Inferior parietal cortex (tissue), 1 donor: ENCODE measurements at regions not wholly inside any gene's neighbourhood (a gene's known extent, or its start where the extent isn't known, plus 50 kb on each side); places are given as distances from the start of the nearest gene placed in this dataset.

ENCODE experiments used
- DNase-seq: peaks from one replicate; pipeline ENCODE4 v3.0.0-alpha.2; 2016; ENCODE audit errors: extremely low spot score

GRCh38 chr12:41891226-41891625 lies 253.4 kb downstream of the GXYLT1 start:
- DNase-seq, result no peak

GRCh38 chr12:41888285-41888684 lies 256.4 kb downstream of the GXYLT1 start:
- no peak for DNase-seq

- no peak for DNase-seq
Measured at GRCh38 chr12:41881891-41882805, 262.5 kb downstream of the GXYLT1 start.

GRCh38 chr12:41869432-41869831 lies 275.2 kb downstream of the GXYLT1 start:
- no peak for DNase-seq

GRCh38 chr12:41866878-41867430 lies 277.7 kb downstream of the GXYLT1 start:
- no peak for DNase-seq

- no peak for DNase-seq
Measured at GRCh38 chr12:41856228-41856627, 288.4 kb downstream of the GXYLT1 start.

- DNase-seq, result no peak
Measured at GRCh38 chr12:41850046-41850445, 294.6 kb downstream of the GXYLT1 start.

GRCh38 chr12:41846718-41847117 lies 298.0 kb downstream of the GXYLT1 start:
- DNase-seq, result no peak

- DNase-seq, result no peak
Measured at GRCh38 chr12:41836416-41836815, 308.3 kb downstream of the GXYLT1 start.

- DNase-seq, result no peak
Measured at GRCh38 chr12:41835556-41835955, 309.1 kb downstream of the GXYLT1 start.

- DNase-seq, result no peak
Measured at GRCh38 chr12:41819948-41820347, 324.7 kb downstream of the GXYLT1 start.

- DNase-seq, result no peak
Measured at GRCh38 chr12:41804026-41804425, 340.6 kb downstream of the GXYLT1 start.

- DNase-seq, result no peak
Measured at GRCh38 chr12:41802803-41803202, 341.9 kb downstream of the GXYLT1 start.

GRCh38 chr12:41801261-41801660 lies 343.4 kb downstream of the GXYLT1 start:
- DNase-seq, result no peak

- no peak for DNase-seq
Measured at GRCh38 chr12:41799671-41800070, 345.0 kb downstream of the GXYLT1 start.

GRCh38 chr12:41795910-41796309 lies 348.8 kb downstream of the GXYLT1 start:
- DNase-seq, result no peak

- DNase-seq, result peak; percentile 10
Measured at GRCh38 chr12:41795051-41795600, 349.5 kb downstream of the GXYLT1 start.

GRCh38 chr12:41794336-41794735 lies 350.3 kb downstream of the GXYLT1 start:
- no peak for DNase-seq

- no peak for DNase-seq
Measured at GRCh38 chr12:41784957-41785356, 359.7 kb downstream of the GXYLT1 start.

- DNase-seq, result no peak
Measured at GRCh38 chr12:41778934-41779333, 365.7 kb downstream of the GXYLT1 start.

GRCh38 chr12:41777064-41777790 lies 367.4 kb downstream of the GXYLT1 start:
- no peak for DNase-seq

- no peak for DNase-seq
Measured at GRCh38 chr12:41772478-41772877, 372.2 kb downstream of the GXYLT1 start.
